Pons (tissue), 1 donor: ENCODE measurements at regions not wholly inside any gene's neighbourhood (a gene's known extent, or its start where the extent isn't known, plus 50 kb on each side); places are given as distances from the start of the nearest gene placed in this dataset.
"Not testable (repeated sequence)": the region's sequence is repeated elsewhere in the genome, so short reads cannot be mapped to it uniquely, and the experiment has no call there.

Experiments
- DNase-seq: peaks from one replicate; pipeline ENCODE4 v3.0.0-alpha.2; 2016; ENCODE audit warnings: low spot score

DNA sequence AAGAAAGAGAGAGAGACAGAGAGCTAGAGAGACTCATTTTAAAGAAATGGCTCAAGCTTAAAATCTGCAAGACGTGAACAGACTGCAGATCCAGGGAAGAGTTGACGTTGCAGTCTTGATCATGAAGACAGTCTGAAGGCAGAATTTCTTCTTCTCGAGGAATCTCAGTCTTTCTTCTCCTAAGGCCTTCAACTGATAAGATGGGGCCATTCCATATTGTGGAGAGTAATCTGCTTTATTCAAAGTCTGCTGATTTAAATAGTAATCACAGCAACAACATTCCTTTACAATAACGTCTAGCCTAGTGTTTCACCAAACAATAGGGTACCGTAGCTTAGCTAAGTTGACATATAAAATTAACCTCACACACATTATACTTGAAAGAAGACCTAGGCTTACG lies 208.4 kb upstream of the ADAMTS3 start:
- DNase-seq, result no peak

DNA sequence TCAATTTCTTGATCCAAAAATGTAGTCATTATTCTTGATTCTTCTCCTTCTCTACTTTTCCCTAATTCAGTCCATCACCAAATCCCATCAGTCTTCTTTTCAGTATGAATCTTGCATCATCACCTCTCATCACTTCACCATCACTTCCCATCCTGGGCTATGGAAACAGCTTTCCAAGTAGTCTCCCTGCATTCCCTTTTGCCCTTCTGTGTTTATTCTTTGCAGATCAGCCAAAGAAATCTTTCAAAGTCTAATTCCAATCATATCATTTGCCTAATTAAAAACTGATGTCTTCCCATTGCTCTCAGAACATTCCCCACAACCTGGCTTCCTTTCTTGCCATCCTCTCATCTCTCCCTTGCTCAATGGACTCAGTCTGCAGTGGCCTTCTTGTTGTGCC lies 201.7 kb upstream of the ADAMTS3 start:
- no peak for DNase-seq

DNA sequence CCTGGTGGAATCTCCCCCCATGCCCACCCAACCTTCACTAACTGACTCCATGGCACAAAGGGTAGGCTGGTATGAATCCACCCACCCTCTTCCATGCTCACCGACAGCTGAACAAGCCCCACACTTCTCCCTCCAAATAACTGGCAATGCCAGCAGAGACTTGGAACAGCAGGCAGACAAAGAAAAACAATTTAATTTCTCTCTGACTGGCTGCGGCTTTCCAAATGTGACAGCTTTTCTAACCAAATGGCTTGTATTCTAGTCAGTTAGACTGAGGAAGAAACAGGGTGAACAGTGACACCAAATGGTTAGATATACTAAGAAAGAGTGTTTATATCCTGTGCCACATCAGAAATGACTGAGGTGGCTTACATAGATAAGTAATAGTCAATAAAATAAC lies 199.3 kb upstream of the ADAMTS3 start:
- no peak for DNase-seq

DNA sequence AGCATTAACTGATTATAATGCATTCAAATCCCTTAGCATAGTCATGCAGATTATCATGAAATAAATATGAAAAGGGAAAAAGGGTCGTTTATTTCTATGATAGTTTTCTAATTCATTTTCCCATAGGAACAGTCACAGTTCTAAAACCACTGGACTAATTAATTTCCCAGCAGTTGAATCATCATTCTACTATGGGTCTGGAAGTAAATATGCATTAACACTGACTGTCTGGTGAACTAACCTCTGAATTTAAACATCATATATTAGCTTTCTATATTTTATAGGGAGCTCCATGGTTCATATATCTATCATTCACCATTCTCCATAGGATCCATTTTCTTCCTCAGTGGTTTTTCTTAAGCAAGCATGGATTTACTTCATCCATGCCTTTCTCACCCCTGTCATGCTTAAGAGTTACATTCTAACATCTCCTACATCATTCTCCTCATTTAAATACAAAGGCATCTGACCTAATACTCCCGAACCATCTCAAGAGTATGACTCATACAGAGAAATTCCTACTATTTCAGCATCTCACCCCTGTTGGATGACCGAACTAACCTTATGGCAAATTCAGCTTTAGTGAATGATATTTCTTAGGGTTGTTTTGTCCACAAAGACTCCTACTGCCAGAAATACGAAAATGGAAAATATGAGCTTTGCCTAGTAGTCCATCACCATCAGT lies 198.7 kb upstream of the ADAMTS3 start:
- DNase-seq, result no peak

DNA sequence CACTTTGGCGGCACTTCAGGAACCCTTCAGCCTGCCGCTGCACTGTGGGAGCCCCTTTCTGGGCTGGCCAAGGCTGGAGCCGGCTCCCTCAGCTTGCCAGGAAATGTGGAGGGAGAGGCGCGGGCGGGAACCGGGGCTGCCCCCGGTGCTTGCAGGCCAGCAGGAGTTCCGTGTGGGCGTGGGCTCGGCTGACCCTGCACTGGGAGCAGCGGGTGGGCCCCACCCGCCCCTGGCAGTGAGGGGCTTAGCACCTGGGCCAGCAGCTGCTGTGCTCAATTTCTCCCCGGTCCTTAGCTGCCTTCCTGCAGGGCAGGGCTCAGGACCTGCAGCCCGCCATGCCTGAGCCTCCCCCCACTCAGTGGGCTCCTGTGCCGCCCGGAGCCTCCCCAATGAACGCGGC lies 196.8 kb upstream of the ADAMTS3 start:
- not testable (repeated sequence) for DNase-seq

DNA sequence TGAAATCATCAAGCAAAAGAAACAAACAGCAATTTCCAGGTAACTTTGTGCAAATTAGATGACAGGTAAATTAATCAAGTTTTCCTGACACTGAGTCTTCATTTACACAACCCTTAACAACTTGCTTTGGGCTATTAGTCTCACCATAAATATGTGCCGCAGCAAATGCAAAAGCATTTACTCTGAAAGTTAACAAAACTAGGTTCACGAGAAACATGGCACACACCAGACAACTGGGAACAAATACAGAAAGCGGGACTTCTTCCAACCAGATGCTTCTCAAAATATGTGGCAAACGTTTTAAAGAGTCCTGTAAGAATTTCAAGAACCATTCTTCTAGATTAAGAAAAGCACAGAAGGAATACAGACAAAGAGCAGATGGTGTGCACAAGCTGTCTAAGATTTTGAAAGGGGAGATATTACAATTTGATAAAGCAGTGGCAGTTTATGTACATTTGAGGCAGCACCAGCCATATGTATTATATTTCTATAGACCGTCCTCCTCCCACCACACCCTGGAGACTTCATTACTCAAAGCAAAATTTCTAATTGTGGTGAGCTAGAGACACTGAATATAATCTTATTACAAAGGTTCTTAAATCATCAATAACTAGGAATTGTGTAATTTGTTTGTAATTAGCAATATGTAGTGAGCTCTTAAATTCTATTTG lies 192.5 kb upstream of the ADAMTS3 start:
- DNase-seq, result no peak

DNA sequence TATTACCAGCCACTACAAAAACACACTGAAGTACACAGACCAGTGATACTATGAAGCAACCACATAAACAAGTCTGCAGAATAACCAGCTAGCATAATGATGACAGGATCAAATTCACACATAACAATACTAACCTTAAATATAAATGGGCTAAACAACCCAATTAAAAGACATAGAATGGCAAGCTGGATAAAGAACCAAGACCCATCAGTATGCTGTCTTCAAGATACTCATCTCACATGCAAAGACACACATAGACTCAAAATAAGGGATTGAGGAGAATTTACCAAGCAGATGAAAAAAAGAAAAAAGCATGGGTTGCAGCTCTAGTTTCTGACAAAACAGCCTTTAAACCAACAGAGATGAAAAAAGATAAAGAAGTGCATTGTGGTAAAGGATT lies 184.4 kb upstream of the ADAMTS3 start:
- DNase-seq, result not testable (repeated sequence)

DNA sequence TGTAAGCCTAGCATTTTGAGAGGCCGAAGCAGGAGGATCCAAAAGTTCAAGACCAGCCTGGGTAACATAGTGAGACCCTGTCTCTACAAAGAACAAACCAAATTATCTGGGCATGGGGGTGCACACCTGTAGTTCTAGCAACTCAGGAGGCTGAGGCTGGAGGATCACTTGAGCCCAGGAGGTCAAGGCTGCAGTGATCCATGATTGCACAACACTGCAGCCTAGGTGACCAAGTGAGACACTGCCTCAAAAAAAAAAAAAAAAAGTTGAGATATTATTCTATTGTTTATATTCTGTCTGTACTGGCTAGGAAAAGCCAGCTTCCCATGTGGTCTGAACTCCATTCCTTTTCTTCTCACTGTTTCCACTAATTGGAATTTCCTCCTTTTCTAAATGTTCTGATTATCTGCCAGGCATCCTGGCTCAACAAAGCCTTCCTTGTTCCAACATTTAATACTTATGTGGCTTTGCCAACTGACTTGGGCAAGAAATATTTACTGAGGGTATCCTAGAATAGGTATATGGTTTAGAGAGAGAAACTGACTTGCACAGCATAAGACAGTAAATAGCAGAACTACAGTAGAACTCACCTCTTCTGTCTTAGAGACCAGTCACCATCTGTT lies 175.2 kb upstream of the ADAMTS3 start:
- DNase-seq, result no peak

DNA sequence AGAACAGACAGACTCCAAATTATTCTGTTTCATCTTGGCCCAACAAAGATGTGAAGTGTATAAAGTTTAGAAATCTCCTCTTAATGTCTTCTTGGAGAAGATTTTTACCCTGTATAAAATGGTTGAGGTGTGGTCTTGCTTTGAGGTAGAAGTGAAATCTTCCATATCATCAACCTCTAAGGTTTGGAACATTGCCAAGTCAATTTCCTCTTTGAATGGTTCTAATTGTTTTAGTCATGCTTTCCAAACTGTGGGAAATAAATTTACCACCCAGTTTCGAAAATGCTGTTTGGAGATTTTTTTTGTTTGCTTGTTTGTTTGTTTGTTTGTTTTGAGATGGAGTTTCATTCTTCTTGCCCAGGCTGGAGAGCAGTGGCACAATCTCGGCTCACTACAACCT lies 174.1 kb upstream of the ADAMTS3 start:
- DNase-seq, result no peak

DNA sequence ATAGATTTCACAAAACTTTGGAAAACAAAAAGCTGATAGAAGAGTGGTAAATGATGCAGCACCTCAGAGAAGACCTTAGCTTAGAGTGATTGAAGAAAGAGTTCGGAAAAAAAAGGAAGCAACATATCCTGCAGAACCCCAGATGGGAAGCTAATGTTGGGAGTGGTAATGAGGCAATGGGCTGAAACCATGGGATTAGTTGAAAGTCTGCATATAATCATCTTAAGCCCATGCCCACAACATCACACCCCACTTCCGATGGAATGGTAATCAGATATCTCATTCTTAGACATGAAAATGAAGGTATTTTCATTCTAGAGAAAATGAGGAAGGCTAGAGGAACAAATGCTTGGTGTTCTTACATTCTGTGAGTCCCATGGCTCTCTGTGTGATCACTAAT lies 146.3 kb upstream of the ADAMTS3 start:
- no peak for DNase-seq

DNA sequence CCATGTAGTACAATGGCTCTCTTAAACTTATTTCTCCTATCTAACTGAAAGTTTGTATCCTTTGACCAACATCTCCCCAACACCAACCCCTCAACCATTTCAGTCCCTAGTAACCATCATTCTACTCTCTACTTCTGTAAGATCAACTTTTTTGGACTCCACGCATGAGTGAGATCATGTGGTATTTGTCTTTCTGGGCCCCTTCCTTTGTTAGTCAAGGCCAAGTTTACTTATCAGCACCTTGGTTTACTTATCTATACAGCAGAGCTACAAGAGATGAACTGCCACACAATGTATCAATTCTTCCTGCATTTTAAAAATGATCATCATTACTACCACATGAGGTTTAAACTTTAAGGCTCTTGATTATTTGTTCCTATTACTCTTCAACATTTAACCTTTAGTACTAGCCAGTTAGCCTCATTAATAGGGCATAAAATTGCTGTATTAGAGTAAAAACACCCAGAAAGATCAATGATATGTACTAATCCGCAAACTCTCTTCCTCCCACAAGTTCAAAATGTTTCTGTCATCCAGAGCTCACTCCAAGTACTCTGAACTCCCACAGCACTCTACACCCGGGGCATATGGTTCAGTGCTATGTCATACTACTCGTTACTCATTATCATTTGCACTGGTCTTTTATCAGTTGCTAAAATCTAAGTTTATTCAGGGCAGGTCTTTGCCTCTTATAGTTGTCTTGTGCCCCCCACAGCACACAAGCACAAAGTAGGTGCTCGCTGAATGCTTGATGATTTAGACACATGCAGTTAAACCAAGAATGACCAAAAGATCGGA lies 145.7 kb upstream of the ADAMTS3 start:
- no peak for DNase-seq

DNA sequence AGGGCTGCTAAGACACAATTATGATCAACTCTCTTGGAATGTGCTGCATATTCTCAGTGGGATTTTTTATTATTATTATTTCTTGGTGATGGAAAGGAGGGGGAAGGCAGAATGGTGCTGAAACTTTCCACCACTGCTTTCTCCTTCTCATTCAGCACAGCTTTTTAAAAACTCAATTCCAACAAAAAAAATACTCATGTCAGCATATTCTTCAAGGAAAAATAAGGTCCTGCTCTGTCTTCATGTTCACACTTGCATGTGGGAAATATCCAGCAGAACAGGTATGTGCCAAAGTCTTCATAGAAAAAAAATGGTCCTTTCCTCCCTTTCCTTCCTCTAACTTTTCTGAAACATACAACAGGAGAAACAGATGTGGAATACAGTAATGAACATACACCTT lies 144.0 kb upstream of the ADAMTS3 start:
- no peak for DNase-seq

DNA sequence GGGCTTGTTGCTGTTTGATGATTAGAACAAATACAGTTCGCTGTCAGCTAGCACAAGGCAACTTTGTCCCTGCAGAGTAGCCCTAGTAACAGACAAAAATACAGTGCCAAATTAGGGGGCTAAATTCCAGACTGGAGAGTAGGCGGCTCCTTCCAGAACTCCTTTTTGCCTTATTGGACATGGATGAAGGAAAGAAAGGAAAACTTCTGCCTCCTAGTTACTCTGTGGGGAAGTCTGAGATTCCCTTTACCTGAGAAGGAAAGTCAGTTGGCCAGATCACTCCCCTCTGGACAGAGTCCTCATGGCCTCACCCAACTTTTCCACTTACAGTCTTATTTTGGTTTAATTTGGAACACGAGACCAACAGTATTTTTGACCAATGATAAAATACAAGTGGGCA lies 140.5 kb upstream of the ADAMTS3 start:
- no peak for DNase-seq

DNA sequence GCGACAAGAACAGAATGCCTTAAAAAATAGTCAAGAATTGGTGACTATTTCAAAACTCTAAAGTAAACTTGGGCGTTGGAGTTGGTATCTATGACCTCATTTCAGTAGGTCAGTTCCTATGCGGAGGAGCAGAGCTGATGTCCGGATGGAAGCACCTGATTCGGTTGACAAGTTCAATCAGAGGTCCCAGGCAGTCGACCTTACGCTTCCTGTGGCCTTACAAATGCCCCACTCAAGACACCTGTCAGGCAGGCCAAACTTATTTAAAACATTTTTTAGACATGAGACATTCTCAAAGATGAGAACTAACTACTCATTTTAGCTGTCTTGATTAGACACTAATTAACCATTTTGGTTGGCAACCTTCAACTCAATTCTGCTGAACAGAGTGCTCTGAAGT lies 137.7 kb upstream of the ADAMTS3 start:
- no peak for DNase-seq

DNA sequence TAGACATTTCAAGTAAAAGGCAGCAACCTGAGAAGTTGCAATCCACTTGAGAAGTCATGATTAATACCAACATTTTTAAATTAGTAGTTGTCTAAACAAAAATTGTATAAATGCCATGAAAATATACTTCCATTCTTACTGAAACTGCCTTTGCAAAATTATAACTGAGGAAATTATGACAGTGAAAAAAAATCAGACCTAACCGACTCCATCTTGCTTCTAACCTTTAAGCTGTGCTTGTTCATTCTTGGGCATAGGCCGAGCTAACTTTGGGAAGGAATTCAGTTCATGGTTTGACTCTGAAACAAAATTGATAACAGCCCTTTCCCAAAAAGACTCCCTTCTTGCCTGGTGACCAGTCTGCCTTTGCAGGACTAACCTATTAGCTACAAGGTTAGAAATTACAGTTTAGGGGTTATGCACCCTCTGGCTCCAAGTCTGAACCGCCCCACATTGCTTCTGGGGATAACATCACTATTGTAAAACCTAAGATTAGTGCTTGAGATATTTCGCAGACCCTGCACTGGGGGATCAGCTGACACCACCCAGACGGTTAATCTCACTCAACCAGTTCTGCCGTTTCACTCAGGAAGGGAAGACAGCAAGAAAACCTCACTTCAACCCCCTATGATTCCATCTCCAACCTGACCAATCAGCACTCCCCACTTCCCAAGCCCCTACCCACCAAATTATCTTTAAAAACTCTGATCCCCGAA lies 136.1 kb upstream of the ADAMTS3 start:
- not testable (repeated sequence) for DNase-seq

DNA sequence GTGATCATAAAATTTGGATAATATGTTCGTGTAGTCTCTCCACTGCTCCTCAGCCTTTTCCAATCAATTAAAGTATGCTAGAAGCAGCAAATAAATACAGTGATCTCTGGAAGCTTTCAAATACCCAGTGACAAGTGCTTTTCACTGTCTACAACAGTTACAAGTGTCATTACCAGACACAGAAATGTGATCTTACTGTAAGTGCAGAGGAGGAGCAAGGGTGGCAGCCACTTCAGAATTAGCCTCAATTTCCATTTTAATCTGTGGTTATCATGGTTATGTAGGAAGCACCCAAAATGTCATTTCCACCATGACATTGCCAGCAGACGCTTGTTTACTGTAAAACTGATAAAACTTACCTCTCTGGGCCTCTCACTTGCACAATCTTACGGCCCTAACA lies 133.9 kb upstream of the ADAMTS3 start:
- no peak for DNase-seq

DNA sequence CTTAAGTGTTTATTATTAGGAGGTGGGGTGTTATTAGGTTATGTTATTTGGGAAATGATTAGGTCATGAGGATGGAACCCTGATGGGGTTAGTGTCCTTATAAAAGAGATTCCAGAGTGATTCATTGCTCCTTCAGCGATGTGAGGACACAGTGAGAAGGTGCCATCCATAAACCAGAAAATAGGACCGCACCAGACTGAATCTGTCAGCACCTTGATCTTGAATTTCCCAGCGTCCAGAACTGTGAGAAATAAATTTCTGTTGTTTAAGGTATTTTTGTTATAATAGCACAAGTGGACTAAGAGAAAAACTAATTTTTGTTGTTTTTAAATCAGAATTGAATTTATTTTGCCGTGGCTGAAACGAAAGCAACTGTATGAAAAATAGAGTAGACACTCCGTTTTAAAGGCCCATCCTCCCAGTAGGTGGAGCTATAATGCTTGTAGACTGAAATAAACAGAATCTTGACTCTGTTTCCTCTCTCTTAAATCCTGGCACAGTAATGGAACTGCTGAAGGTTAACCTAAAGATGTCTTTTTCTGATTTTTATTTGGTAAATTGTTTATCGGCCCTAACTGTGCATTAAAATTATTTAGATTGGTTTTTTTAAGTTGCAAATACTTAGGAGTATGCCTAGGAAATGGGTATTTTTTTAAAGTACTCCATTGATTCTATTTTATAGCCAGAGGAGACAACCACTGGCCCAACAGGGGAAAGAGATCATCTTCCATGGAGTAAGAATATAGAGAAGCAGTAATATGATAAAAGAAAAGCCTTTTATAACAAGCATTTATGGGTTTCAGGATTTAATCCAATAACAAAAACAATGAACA lies 133.2 kb upstream of the ADAMTS3 start:
- DNase-seq, result peak; percentile 72

DNA sequence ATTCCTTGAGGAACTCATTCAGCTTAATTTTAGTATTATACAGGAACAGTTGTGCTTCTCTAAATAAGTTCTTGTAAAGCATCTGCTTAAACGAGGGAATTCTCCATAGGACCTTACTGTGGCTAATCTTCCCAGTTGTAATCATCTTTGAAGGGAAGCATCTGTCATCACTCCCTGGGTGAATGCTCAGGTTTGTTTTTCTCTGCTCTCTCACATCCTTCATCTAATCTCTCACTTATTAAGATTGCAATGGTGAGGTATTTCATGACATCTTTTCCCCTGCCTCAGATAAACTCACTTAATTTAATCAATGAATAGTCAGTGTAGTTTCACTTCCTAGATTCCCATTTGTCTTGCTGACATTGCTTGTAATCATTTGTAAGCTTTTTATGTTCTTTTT lies 121.8 kb upstream of the ADAMTS3 start:
- DNase-seq, result no peak

DNA sequence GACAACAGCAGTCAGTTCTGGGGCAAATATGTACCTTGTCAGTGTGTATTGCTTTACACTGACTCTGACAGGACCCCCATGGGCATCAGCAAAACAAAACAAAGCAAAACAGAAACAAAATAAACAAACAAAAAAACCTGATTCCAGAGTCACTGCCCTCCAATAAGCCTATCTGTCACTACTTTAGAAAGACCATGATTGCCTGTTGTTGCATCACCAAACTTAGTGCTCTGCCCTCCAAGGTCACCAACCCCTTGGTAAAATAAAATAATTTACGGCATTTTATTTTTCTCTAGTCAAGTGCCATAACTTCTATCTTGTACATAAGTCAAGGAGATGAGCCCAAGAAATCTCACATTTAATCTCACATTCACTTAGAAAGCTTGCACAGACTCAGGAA lies 120.9 kb upstream of the ADAMTS3 start:
- no peak for DNase-seq

DNA sequence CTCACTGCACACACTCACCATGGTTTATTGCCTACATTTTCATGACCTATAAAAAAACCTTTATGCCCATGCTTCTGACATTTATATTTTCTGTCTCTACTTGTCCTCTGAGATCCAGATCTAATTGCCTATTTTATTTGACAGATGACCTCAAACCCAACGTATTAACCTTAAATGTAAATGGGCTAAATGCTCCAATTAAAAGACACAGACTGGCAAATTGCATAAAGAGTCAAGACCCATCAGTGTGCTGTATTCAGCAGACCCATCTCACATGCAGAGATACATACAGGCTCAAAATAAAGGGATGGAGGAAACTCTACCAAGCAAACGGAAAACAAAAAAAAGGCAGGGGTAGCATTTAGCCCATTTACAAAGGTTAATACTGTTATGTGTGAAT lies 117.4 kb upstream of the ADAMTS3 start:
- DNase-seq, result not testable (repeated sequence)

DNA sequence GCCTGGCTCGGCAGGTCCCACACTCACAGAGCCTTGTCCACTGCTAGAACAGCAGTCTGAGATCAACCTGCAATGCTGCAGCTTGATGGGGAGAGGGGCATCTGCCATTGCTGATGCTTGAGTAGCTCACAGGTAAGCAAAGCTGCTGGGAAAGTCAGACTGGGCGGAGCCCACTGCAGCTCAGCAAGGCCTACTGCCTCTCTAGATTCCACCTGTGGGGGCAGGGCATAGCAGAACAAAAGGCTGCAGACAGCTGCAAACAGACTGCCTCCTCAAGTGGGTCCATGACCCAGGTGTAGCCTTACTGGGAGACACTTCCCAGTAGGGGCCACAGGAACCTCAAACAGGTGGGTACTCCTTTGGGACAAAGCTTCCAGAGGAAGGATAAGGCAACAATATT lies 110.6 kb upstream of the ADAMTS3 start:
- DNase-seq, result no peak
